WTC11 (cell line): ENCODE measurements at regions not wholly inside any gene's neighbourhood (a gene's known extent, or its start where the extent isn't known, plus 50 kb on each side); places are given as distances from the start of the nearest gene placed in this dataset.
"Not testable (repeated sequence)": the region's sequence is repeated elsewhere in the genome, so short reads cannot be mapped to it uniquely, and the experiment has no call there.

Source experiments
- ATAC-seq: fragments of 200-7000 bp; cut with Tn5 transposase; 2 replicates; pipeline ENCODE4 v1.10.0; 2021; ENCODE audit warnings: mild to moderate bottlenecking, moderate library complexity
- CTCF ChIA-PET: fragments of 300-600 bp; sonication (Branson Sonifier 250); formaldehyde crosslinking; loops from one replicate; lab custom pipeline; 2021; ENCODE audit warnings: antibody characterized with exemption; lab: Charles Lee
- POLR2A ChIA-PET: fragments of 350-600 bp; sonication (Branson Sonifier 250); formaldehyde crosslinking; loops from one replicate; lab custom pipeline; 2021; ENCODE audit warnings: antibody characterized with exemption; lab: Charles Lee
- DNase-seq: peaks from one replicate; pipeline ENCODE4 v3.0.0; 2021; ENCODE audit warnings: low spot score
- H3K27ac Mint-ChIP-seq: 2 replicates; pipeline ENCODE4 v1.8.0; 2021; ENCODE audit warnings: mixed read lengths
- H3K27me3 Mint-ChIP-seq: 2 replicates; pipeline ENCODE4 v1.8.0; 2021; ENCODE audit warnings: low read depth, mild to moderate bottlenecking, moderate library complexity, mixed read lengths
- H3K36me3 Mint-ChIP-seq: 2 replicates; pipeline ENCODE4 v1.8.0; 2021; ENCODE audit warnings: mixed read lengths
- H3K4me1 Mint-ChIP-seq: 2 replicates; pipeline ENCODE4 v1.8.0; 2022; ENCODE audit warnings: mixed read lengths
- H3K4me3 Mint-ChIP-seq: 2 replicates; pipeline ENCODE4 v1.8.0; 2021; ENCODE audit warnings: mild to moderate bottlenecking, moderate library complexity, mixed read lengths
- H3K9me3 Mint-ChIP-seq: 2 replicates; pipeline ENCODE4 v1.8.0; 2021; ENCODE audit warnings: mixed read lengths
- ARID4B ChIP-seq: sonication (generic); formaldehyde crosslinking; IDR thresholded peaks from 2 replicates; pipeline ENCODE4 v1.8.0; 2023; ENCODE audit warnings: missing genetic modification reagents, mild to moderate bottlenecking, borderline replicate concordance
- ATF2 ChIP-seq: sonication (generic); formaldehyde crosslinking; IDR thresholded peaks from 2 replicates; pipeline ENCODE4 v1.8.1; 2022; ENCODE audit warnings: low read depth, missing genetic modification reagents, borderline replicate concordance
- CBFB ChIP-seq: sonication (generic); formaldehyde crosslinking; IDR thresholded peaks from 2 replicates; pipeline ENCODE4 v1.8.1; 2022; ENCODE audit warnings: mild to moderate bottlenecking, low read depth, missing genetic modification reagents
- E2F5 ChIP-seq: sonication (generic); formaldehyde crosslinking; IDR thresholded peaks from 2 replicates; pipeline ENCODE4 v1.8.1; 2022; ENCODE audit warnings: mild to moderate bottlenecking, moderate library complexity, missing genetic modification reagents
- FOXP1 ChIP-seq: sonication (generic); formaldehyde crosslinking; IDR thresholded peaks from 2 replicates; pipeline ENCODE4 v1.8.0; 2022; ENCODE audit warnings: missing genetic modification reagents, mild to moderate bottlenecking, moderate library complexity, borderline replicate concordance
- GRHL2 ChIP-seq: fragments of 250-450 bp; sonication (Bioruptor Pico); IDR thresholded peaks from 2 replicates; pipeline ENCODE4 v1.8.0; 2022; ENCODE audit warnings: mild to moderate bottlenecking, moderate library complexity; ENCODE audit not compliant: insufficient replicate concordance, severe bottlenecking
- HMGXB4 ChIP-seq: sonication (generic); formaldehyde crosslinking; IDR thresholded peaks from 2 replicates; pipeline ENCODE4 v1.8.1; 2023; ENCODE audit warnings: mild to moderate bottlenecking, moderate library complexity, missing genetic modification reagents
- KAT7 ChIP-seq: sonication (generic); formaldehyde crosslinking; IDR thresholded peaks from 2 replicates; pipeline ENCODE4 v1.8.1; 2023; ENCODE audit warnings: missing genetic modification reagents, mild to moderate bottlenecking, borderline replicate concordance
- NFE2L1 ChIP-seq: sonication (generic); formaldehyde crosslinking; IDR thresholded peaks from 2 replicates; pipeline ENCODE4 v1.8.1; 2023; ENCODE audit warnings: missing genetic modification reagents
- NR2C2 ChIP-seq: sonication (generic); formaldehyde crosslinking; IDR thresholded peaks from 2 replicates; pipeline ENCODE4 v1.8.0; 2022; ENCODE audit warnings: mild to moderate bottlenecking, missing genetic modification reagents
- TP53 ChIP-seq: sonication (generic); formaldehyde crosslinking; IDR thresholded peaks from 2 replicates; pipeline ENCODE4 v1.8.1; 2023; ENCODE audit warnings: mild to moderate bottlenecking, missing genetic modification reagents
- ZNF317 ChIP-seq: sonication (generic); formaldehyde crosslinking; IDR thresholded peaks from 2 replicates; pipeline ENCODE4 v1.8.1; 2023; ENCODE audit warnings: low read depth, mild to moderate bottlenecking, moderate library complexity, missing genetic modification reagents, borderline replicate concordance
- TF ChIP-seq, protein P1 (sequence below): fragments of 250-450 bp; sonication (Bioruptor Pico); IDR thresholded peaks from 2 replicates; pipeline ENCODE4 v1.8.0; 2021; ENCODE audit warnings: mild to moderate bottlenecking
- TF ChIP-seq, protein P2 (sequence below): sonication (generic); formaldehyde crosslinking; IDR thresholded peaks from 2 replicates; pipeline ENCODE4 v1.8.0; 2022; ENCODE audit warnings: mild to moderate bottlenecking, missing genetic modification reagents
- TF ChIP-seq, protein P3 (sequence below): sonication (generic); formaldehyde crosslinking; IDR thresholded peaks from 2 replicates; pipeline ENCODE4 v1.8.1; 2022; ENCODE audit warnings: missing genetic modification reagents, borderline replicate concordance
- TF ChIP-seq, protein P4 (sequence below): sonication (generic); formaldehyde crosslinking; IDR thresholded peaks from 2 replicates; pipeline ENCODE4 v1.8.1; 2023; ENCODE audit warnings: mild to moderate bottlenecking, missing genetic modification reagents, moderate library complexity
- TF ChIP-seq, protein P5 (sequence below): sonication (generic); formaldehyde crosslinking; IDR thresholded peaks from 2 replicates; pipeline ENCODE4 v1.8.1; 2022; ENCODE audit warnings: mild to moderate bottlenecking, missing genetic modification reagents, moderate library complexity, borderline replicate concordance

DNA sequence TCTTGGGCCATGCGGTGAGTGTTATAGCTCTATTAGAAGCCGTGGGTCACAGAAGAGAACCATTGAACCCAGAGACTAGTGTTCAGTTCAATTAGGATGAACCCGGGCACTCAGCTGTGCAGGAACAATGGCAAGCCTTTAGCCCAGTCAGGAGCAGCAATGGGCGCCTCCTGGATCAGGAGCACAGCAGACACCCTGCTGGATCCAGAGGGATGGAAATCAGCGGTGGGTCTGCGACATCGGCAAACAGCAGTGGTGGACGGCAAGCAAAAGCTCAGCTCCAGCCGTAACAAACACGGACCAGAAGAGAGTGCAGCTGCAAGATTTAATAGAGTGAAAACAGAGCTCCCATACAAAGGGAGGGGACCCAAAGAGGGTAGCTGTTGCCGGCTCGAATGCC, 228.3 kb upstream of the SPOPL start:
- H3K27ac Mint-ChIP-seq, H3K4me3 Mint-ChIP-seq, ATAC-seq, H3K27me3 Mint-ChIP-seq, DNase-seq, CTCF ChIA-PET, POLR2A ChIA-PET: not testable (repeated sequence)
- Mint-ChIP-seq H3K36me3 (peaks cover 19% of the 10 kb centered on the region), H3K9me3 (peaks cover 26% of the 10 kb centered on the region), H3K4me1 (peaks cover 60% of the 10 kb centered on the region)
- peak; percentile 71; the same call in 1 of the 2 replicates for TF ChIP-seq ZNF317

- DNase-seq (no peak), ATAC-seq (no peak)
- Mint-ChIP-seq H3K36me3 (peaks cover 19% of the 10 kb centered on the region), H3K9me3 (peaks cover 26% of the 10 kb centered on the region), H3K4me1 (peaks cover 62% of the 10 kb centered on the region), H3K27ac (no peak overlapping the region), H3K27me3 (no peaks in the 10 kb centered on the region), H3K4me3 (no peak overlapping the region)
- ChIA-PET CTCF (no interaction called here), POLR2A (no interaction called here)
- TF ChIP-seq CBFB (CRISPR knock-in tag) (no peak), NR2C2 (no peak), ARID4B (no peak), GRHL2 (CRISPR knock-in tag) (no peak), ATF2 (no peak), E2F5 (CRISPR knock-in tag) (no peak), NFE2L1 (CRISPR knock-in tag) (no peak), FOXP1 (CRISPR knock-in tag) (no peak), KAT7 (CRISPR knock-in tag) (no peak), TP53 (CRISPR knock-in tag) (no peak), HMGXB4 (no peak)
- TF ChIP-seq, protein P1, sequence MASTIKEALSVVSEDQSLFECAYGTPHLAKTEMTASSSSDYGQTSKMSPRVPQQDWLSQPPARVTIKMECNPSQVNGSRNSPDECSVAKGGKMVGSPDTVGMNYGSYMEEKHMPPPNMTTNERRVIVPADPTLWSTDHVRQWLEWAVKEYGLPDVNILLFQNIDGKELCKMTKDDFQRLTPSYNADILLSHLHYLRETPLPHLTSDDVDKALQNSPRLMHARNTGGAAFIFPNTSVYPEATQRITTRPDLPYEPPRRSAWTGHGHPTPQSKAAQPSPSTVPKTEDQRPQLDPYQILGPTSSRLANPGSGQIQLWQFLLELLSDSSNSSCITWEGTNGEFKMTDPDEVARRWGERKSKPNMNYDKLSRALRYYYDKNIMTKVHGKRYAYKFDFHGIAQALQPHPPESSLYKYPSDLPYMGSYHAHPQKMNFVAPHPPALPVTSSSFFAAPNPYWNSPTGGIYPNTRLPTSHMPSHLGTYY (CRISPR knock-in tag): no peak
- TF ChIP-seq, protein P2, sequence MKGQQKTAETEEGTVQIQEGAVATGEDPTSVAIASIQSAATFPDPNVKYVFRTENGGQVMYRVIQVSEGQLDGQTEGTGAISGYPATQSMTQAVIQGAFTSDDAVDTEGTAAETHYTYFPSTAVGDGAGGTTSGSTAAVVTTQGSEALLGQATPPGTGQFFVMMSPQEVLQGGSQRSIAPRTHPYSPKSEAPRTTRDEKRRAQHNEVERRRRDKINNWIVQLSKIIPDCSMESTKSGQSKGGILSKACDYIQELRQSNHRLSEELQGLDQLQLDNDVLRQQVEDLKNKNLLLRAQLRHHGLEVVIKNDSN (CRISPR knock-in tag): no peak
- TF ChIP-seq, protein P3, sequence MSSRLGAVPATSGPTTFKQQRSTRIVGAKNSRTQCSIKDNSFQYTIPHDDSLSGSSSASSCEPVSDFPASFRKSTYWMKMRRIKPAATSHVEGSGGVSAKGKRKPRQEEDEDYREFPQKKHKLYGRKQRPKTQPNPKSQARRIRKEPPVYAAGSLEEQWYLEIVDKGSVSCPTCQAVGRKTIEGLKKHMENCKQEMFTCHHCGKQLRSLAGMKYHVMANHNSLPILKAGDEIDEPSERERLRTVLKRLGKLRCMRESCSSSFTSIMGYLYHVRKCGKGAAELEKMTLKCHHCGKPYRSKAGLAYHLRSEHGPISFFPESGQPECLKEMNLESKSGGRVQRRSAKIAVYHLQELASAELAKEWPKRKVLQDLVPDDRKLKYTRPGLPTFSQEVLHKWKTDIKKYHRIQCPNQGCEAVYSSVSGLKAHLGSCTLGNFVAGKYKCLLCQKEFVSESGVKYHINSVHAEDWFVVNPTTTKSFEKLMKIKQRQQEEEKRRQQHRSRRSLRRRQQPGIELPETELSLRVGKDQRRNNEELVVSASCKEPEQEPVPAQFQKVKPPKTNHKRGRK (CRISPR knock-in tag): no peak
- TF ChIP-seq, protein P4, sequence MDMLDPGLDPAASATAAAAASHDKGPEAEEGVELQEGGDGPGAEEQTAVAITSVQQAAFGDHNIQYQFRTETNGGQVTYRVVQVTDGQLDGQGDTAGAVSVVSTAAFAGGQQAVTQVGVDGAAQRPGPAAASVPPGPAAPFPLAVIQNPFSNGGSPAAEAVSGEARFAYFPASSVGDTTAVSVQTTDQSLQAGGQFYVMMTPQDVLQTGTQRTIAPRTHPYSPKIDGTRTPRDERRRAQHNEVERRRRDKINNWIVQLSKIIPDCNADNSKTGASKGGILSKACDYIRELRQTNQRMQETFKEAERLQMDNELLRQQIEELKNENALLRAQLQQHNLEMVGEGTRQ (CRISPR knock-in tag): no peak
- TF ChIP-seq, protein P5, sequence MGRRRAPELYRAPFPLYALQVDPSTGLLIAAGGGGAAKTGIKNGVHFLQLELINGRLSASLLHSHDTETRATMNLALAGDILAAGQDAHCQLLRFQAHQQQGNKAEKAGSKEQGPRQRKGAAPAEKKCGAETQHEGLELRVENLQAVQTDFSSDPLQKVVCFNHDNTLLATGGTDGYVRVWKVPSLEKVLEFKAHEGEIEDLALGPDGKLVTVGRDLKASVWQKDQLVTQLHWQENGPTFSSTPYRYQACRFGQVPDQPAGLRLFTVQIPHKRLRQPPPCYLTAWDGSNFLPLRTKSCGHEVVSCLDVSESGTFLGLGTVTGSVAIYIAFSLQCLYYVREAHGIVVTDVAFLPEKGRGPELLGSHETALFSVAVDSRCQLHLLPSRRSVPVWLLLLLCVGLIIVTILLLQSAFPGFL (CRISPR knock-in tag): no peak
These were observed 226.9 kb upstream of the SPOPL start for GRCh38 chr2:138274421-138275291.
